Adrenal gland (tissue), 9 donors: ENCODE measurements at regions not wholly inside any gene's neighbourhood (a gene's known extent, or its start where the extent isn't known, plus 50 kb on each side); places are given as distances from the start of the nearest gene placed in this dataset.

ENCODE experiments used
- DNase-seq, 7 donors: peaks; one replicate each; pipeline ENCODE4 v3.0.0-alpha.2; 2019 to 2020
- H3K27ac ChIP-seq, 5 donors: fragments of 200-600 bp; sonication (generic) in 4 of 5; 1 replicate in 3 of 5; 2 replicates in 2 of 5; pipeline versions ENCODE4 v1.5.1 to v1.8.0; 2016 to 2020; ENCODE audit warnings: mild to moderate bottlenecking in 1 of 5
- H3K27me3 ChIP-seq: fragments of 200-600 bp; 2 replicates; pipeline ENCODE4 v1.8.0; 2021
- H3K36me3 ChIP-seq, 2 donors: fragments of 200-600 bp; replicated peaks in 1 of 2; 1 replicate in 1 of 2; 2 replicates in 1 of 2; pipeline versions ENCODE4 v1.5.1 to v1.8.0; 2018 to 2022
- H3K4me1 ChIP-seq, 2 donors: fragments of 200-600 bp; replicated peaks in 1 of 2; 1 replicate in 1 of 2; 2 replicates in 1 of 2; pipeline versions ENCODE4 v1.5.1 to v1.8.0; 2018 to 2021
- H3K4me3 ChIP-seq, 4 donors: fragments of 200-600 bp; sonication (generic) in 3 of 4; one replicate each; pipeline ENCODE4 v1.5.1; 2016 to 2018
- H3K9me3 ChIP-seq, 3 donors: fragments of 200-600 bp; sonication (generic) in 1 of 3; replicated peaks in 1 of 3; 1 replicate in 2 of 3; 2 replicates in 1 of 3; pipeline versions ENCODE4 v1.5.1 to v1.8.0; 2016 to 2021
- CTCF ChIP-seq, 6 experiments: fragments of 450-650 bp in 4 of 6; fragments of 200-600 bp in 2 of 6; sonication (generic) in 1 of 6; IDR thresholded peaks; 1 replicate in 5 of 6; 2 replicates in 1 of 6; pipeline versions ENCODE4 v1.5.1 to v1.8.0; 2016 to 2021; ENCODE audit warnings: antibody characterized with exemption in 6 of 6, mild to moderate bottlenecking in 2 of 6, moderate library complexity in 1 of 6
- POLR2A ChIP-seq, 2 donors: fragments of 450-650 bp; IDR thresholded peaks; one replicate each; pipeline ENCODE4 v1.6.1; 2017; ENCODE audit warnings: antibody characterized with exemption in 2 of 2, mild to moderate bottlenecking in 2 of 2, moderate library complexity in 1 of 2
- WGBS, 4 donors: extraction: QIAGEN DNeasy Blood & Tissue Kit in 2 of 4; methylation state at CpG; one replicate each; pipeline versions ENCODE4 v1.1.5 to v1.1.7; 2013 to 2017; 5-methylcytosine and 5-hydroxymethylcytosine counted together
- intact Hi-C, 2 donors: fragments of 100-400 bp; cut with DNase I; formaldehyde crosslinking; loops; one replicate each; pipeline versions ENCODE4 v1.14.1 to v1.15.0; 2022 to 2023
- donor health status: healthy with polysubstance abuse.
- donor health status: Bipolar disorder and iron deficiency.
- donor health status: DM: yes; HTN: yes; CAD: no.
- donor health status: DM: no; HTN: no; CAD: no.
- donor health status: DM: no; HTN: no; CAD: no.

GRCh38 chr21:17053321-17053720, 459.5 kb upstream of the CXADR start:
- Histone ChIP-seq H3K27me3 (no peaks in the 10 kb centered on the region), H3K27ac (no peak overlapping the region), H3K4me1 (no peaks in the 10 kb centered on the region), H3K9me3 (no peaks in the 10 kb centered on the region), H3K4me3 (no peak overlapping the region), H3K36me3 (no peaks in the 10 kb centered on the region)
- no peak for DNase-seq
- intact Hi-C loops, result no loop called here
- 67 to 71% (median 68%) methylated on average over 7 of the region's 7 CpGs for WGBS, 4 donors
- TF ChIP-seq CTCF (IDR thresholded peaks at IDR 0.05), result no peak
- no peak for TF ChIP-seq POLR2A (IDR thresholded peaks at IDR 0.05)

- intact Hi-C loops, result no loop called here
- DNase-seq, result no peak
- no peak overlapping the region for H3K4me3 ChIP-seq
- H3K9me3 ChIP-seq, result no peaks in the 10 kb centered on the region
- no peaks in the 10 kb centered on the region for H3K36me3 ChIP-seq
- H3K4me1 ChIP-seq, result no peaks in the 10 kb centered on the region
- TF ChIP-seq CTCF (IDR thresholded peaks at IDR 0.05), result no peak
- TF ChIP-seq POLR2A (IDR thresholded peaks at IDR 0.05), result no peak
- WGBS, 4 donors, result 67 to 76% (median 74%) methylated on average over 1 of the region's 1 CpG
- no peaks in the 10 kb centered on the region for H3K27me3 ChIP-seq
- no peak overlapping the region for H3K27ac ChIP-seq
These were observed 452.9 kb upstream of the CXADR start for GRCh38 chr21:17059936-17060335.

GRCh38 chr21:17066006-17066405, 446.8 kb upstream of the CXADR start:
- intact Hi-C loops, result no loop called here
- TF ChIP-seq POLR2A (IDR thresholded peaks at IDR 0.05) (no peak), CTCF (IDR thresholded peaks at IDR 0.05) (no peak)
- Histone ChIP-seq H3K36me3 (no peaks in the 10 kb centered on the region), H3K27me3 (no peaks in the 10 kb centered on the region), H3K4me1 (no peaks in the 10 kb centered on the region), H3K4me3 (no peak overlapping the region), H3K27ac (no peak overlapping the region), H3K9me3 (no peaks in the 10 kb centered on the region)
- DNase-seq, result no peak

GRCh38 chr21:17071093-17071492, 441.8 kb upstream of the CXADR start:
- no peak overlapping the region for H3K4me3 ChIP-seq
- WGBS, 4 donors, result 81 to 94% (median 85%) methylated on average over 3 of the region's 3 CpGs
- H3K36me3 ChIP-seq, result no peaks in the 10 kb centered on the region
- no peak overlapping the region for H3K27ac ChIP-seq
- no peaks in the 10 kb centered on the region for H3K9me3 ChIP-seq
- intact Hi-C loops, result no loop called here
- DNase-seq, result no peak
- no peaks in the 10 kb centered on the region for H3K4me1 ChIP-seq
- no peaks in the 10 kb centered on the region for H3K27me3 ChIP-seq
- TF ChIP-seq POLR2A (IDR thresholded peaks at IDR 0.05) (no peak), CTCF (IDR thresholded peaks at IDR 0.05) (no peak)
